HCT116 (cell line): ENCODE measurements at regions not wholly inside any gene's neighbourhood (a gene's known extent, or its start where the extent isn't known, plus 50 kb on each side); places are given as distances from the start of the nearest gene placed in this dataset.

Source experiments
- ATAC-seq: fragments of 200-7000 bp; cut with Tn5 transposase; 2 replicates; pipeline ENCODE4 v1.9.1; 2020; ENCODE audit warnings: mild to moderate bottlenecking, moderate library complexity
- BruUV-seq: library from RNA; stranded (reverse); fragments of 400-500 nt; replicated peaks from 2 replicates; lab custom pipeline; 2021; lab: Mats Ljungman, UMichigan
- CTCF ChIA-PET: fragments of 300-600 bp; sonication (Branson Sonifier 250); formaldehyde crosslinking; loops from one replicate; lab custom pipeline; 2021; ENCODE audit warnings: antibody characterized with exemption; lab: Charles Lee
- POLR2A ChIA-PET: fragments of 300-600, 350-600 bp; sonication (Branson Sonifier 250); formaldehyde crosslinking; loops from one replicate; lab custom pipeline; 2021; ENCODE audit warnings: antibody characterized with exemption; lab: Charles Lee
- RAD21 ChIA-PET, 2 experiments: fragments of 300-600 bp; sonication (Branson Sonifier 250); formaldehyde crosslinking; loops; one replicate each; lab custom pipeline; 2023; ENCODE audit warnings: low total read pairs in 2 of 2; ENCODE audit not compliant: uncharacterized antibody in 2 of 2, unreplicated experiment in 2 of 2, low non-redundant PET in 1 of 2; lab: Charles Lee
- DNase-seq: peaks from one replicate; pipeline ENCODE4 v3.0.0-alpha.2; 2010; ENCODE audit warnings: low read depth, low spot score
- H2AFZ ChIP-seq: fragments of 200-600 bp; shearing (Covaris generic), sonication (generic); 2 replicates; pipeline ENCODE4 v1.6.1; 2017; ENCODE audit warnings: low read depth, mixed run types, mixed read lengths, antibody characterized with exemption, low read length; ENCODE audit not compliant: poor library complexity, severe bottlenecking
- H3K27ac ChIP-seq: 2 replicates; pipeline ENCODE4 v1.5.1; 2012; ENCODE audit warnings: low read depth, low read length
- H3K27me3 ChIP-seq: fragments of 200-600 bp; sonication (generic); 2 replicates; pipeline ENCODE4 v1.6.1; 2016; ENCODE audit warnings: mixed run types, low read length, mixed read lengths; ENCODE audit not compliant: insufficient read depth
- H3K36me3 ChIP-seq, 2 experiments: fragments of 200-500 bp in 1 of 2; fragments of 200-600 bp in 1 of 2; sonication (Bioruptor generic) in 1 of 2; sonication (generic) in 1 of 2; 2 replicates each; pipeline versions ENCODE4 v1.5.1 to v1.6.1; 2014 to 2016; ENCODE audit warnings: low read length in 2 of 2, inconsistent platforms in 1 of 2, mixed read lengths in 1 of 2, mixed run types in 1 of 2; ENCODE audit not compliant: insufficient read depth in 2 of 2, control insufficient read depth in 1 of 2
- H3K4me1 ChIP-seq, 2 experiments: fragments of 200-600 bp in 1 of 2; sonication (generic) in 1 of 2; 2 replicates each; pipeline versions ENCODE4 v1.5.1 to v1.6.1; 2012 to 2017; ENCODE audit warnings: low read length in 2 of 2, inconsistent platforms in 1 of 2, mild to moderate bottlenecking in 1 of 2, mixed read lengths in 1 of 2, mixed run types in 1 of 2, moderate library complexity in 1 of 2; ENCODE audit not compliant: insufficient read depth in 2 of 2, control insufficient read depth in 1 of 2
- H3K4me2 ChIP-seq: fragments of 200-600 bp; sonication (generic); 2 replicates; pipeline ENCODE4 v1.6.1; 2017; ENCODE audit warnings: mixed run types, low read length, mixed read lengths
- H3K4me3 ChIP-seq, 2 experiments: fragments of 200-600 bp in 1 of 2; sonication (generic) in 1 of 2; replicated peaks in 1 of 2; 2 replicates each; pipeline ENCODE4 v1.5.1; 2011 to 2016; ENCODE audit warnings: low read length in 2 of 2, control low read depth in 1 of 2, low read depth in 1 of 2, mild to moderate bottlenecking in 1 of 2, mixed read lengths in 1 of 2, mixed run types in 1 of 2
- H3K79me2 ChIP-seq: fragments of 200-600 bp; sonication (generic); 2 replicates; pipeline ENCODE4 v1.6.1; 2017; ENCODE audit warnings: mild to moderate bottlenecking, mixed run types, low read length, moderate library complexity, mixed read lengths; ENCODE audit not compliant: insufficient read depth
- H3K9ac ChIP-seq: fragments of 200-600 bp; sonication (generic); 2 replicates; pipeline ENCODE4 v1.6.1; 2016; ENCODE audit warnings: low read length, mixed read lengths
- H3K9me2 ChIP-seq: fragments of 200-600 bp; sonication (generic), shearing (Covaris generic); 2 replicates; pipeline ENCODE4 v1.6.1; 2017; ENCODE audit warnings: mixed run types, mild to moderate bottlenecking, moderate library complexity; ENCODE audit not compliant: insufficient read depth
- H3K9me3 ChIP-seq, 2 experiments: fragments of 200-500 bp in 1 of 2; fragments of 200-600 bp in 1 of 2; sonication (Bioruptor generic) in 1 of 2; sonication (generic) in 1 of 2; 2 replicates each; pipeline ENCODE4 v1.6.1; 2014 to 2017; ENCODE audit warnings: low read length in 2 of 2, mixed read lengths in 2 of 2, inconsistent platforms in 1 of 2, low read depth in 1 of 2, mild to moderate bottlenecking in 1 of 2, mixed run types in 1 of 2, moderate library complexity in 1 of 2; ENCODE audit not compliant: control insufficient read depth in 1 of 2, insufficient read depth in 1 of 2
- H4K20me1 ChIP-seq: fragments of 200-600 bp; sonication (generic), shearing (Covaris generic); 2 replicates; pipeline ENCODE4 v1.6.1; 2017; ENCODE audit warnings: mixed run types, mild to moderate bottlenecking, moderate library complexity; ENCODE audit not compliant: insufficient read depth
- ATF3 ChIP-seq: IDR thresholded peaks from 2 replicates; pipeline ENCODE4 v1.6.1; 2012
- CBX3 ChIP-seq: IDR thresholded peaks from 2 replicates; pipeline ENCODE4 v1.6.1; 2012; ENCODE audit warnings: low read depth
- CEBPB ChIP-seq: IDR thresholded peaks from 2 replicates; pipeline ENCODE4 v1.6.1; 2012; ENCODE audit warnings: low read depth
- EGR1 ChIP-seq: IDR thresholded peaks from 2 replicates; pipeline ENCODE4 v1.6.1; 2012; ENCODE audit warnings: low read depth
- ELF1 ChIP-seq: IDR thresholded peaks from 2 replicates; pipeline ENCODE4 v1.6.1; 2012; ENCODE audit warnings: low read depth, borderline replicate concordance
- EZH2 ChIP-seq: fragments of 200-600 bp; sonication (generic); IDR thresholded peaks from 2 replicates; pipeline ENCODE4 v1.6.1; 2017; ENCODE audit warnings: antibody characterized with exemption, mixed run types
- EZH2phosphoT487 ChIP-seq: fragments of 200-600 bp; IDR thresholded peaks from 2 replicates; pipeline ENCODE4 v1.6.1; 2018; ENCODE audit warnings: antibody characterized with exemption, borderline replicate concordance
- FOSL1 ChIP-seq: IDR thresholded peaks from 2 replicates; pipeline ENCODE4 v1.6.1; 2012; ENCODE audit warnings: low read depth
- MAX ChIP-seq: IDR thresholded peaks from 2 replicates; pipeline ENCODE4 v1.6.1; 2012
- POLR2A ChIP-seq: IDR thresholded peaks from 2 replicates; pipeline ENCODE4 v1.7.0; 2011; ENCODE audit warnings: borderline replicate concordance; ENCODE audit not compliant: insufficient read depth, insufficient read length; ENCODE audit errors: extremely low read depth
- POLR2AphosphoS5 ChIP-seq: IDR thresholded peaks from 2 replicates; pipeline ENCODE4 v1.6.1; 2011; ENCODE audit warnings: mild to moderate bottlenecking, low read depth, low read length, moderate library complexity
- REST ChIP-seq: IDR thresholded peaks from 2 replicates; pipeline ENCODE4 v1.6.1; 2012; ENCODE audit warnings: low read depth
- SIN3A ChIP-seq: IDR thresholded peaks from 2 replicates; pipeline ENCODE4 v1.6.1; 2012; ENCODE audit warnings: low read depth
- SP1 ChIP-seq: IDR thresholded peaks from 2 replicates; pipeline ENCODE4 v1.6.1; 2012; ENCODE audit warnings: low read depth
- TCF7L2 ChIP-seq: IDR thresholded peaks from 2 replicates; pipeline ENCODE4 v1.7.0; 2011; ENCODE audit warnings: borderline replicate concordance, inconsistent platforms; ENCODE audit not compliant: insufficient read depth, insufficient read length; ENCODE audit errors: extremely low read depth
- ZFX ChIP-seq: fragments of 450-650 bp; IDR thresholded peaks from 2 replicates; pipeline ENCODE4 v1.6.1; 2017
- ZNF274 ChIP-seq: fragments of 200-500 bp; sonication (Bioruptor generic); IDR thresholded peaks from 2 replicates; pipeline ENCODE4 v1.6.1; 2014; ENCODE audit warnings: mild to moderate bottlenecking, low read depth, low read length, inconsistent platforms
- intact Hi-C: fragments of 100-400 bp; cut with micrococcal nuclease; formaldehyde crosslinking; loops from 2 replicates; pipeline ENCODE4 v1.10.0; 2022
- TF ChIP-seq, protein P1 (sequence below), 3 experiments: fragments of 200-600 bp in 1 of 3; sonication (generic) in 1 of 3; IDR thresholded peaks in 2 of 3; conservative IDR thresholded peaks in 1 of 3; 2 replicates each; pipeline ENCODE4 v1.5.1; 2012 to 2017; ENCODE audit warnings: low read depth in 2 of 3, low read length in 2 of 3, antibody characterized with exemption in 1 of 3, borderline replicate concordance in 1 of 3, control low read depth in 1 of 3, mild to moderate bottlenecking in 1 of 3, mixed read lengths in 1 of 3, mixed run types in 1 of 3, moderate library complexity in 1 of 3; ENCODE audit not compliant: insufficient read depth in 1 of 3

DNA sequence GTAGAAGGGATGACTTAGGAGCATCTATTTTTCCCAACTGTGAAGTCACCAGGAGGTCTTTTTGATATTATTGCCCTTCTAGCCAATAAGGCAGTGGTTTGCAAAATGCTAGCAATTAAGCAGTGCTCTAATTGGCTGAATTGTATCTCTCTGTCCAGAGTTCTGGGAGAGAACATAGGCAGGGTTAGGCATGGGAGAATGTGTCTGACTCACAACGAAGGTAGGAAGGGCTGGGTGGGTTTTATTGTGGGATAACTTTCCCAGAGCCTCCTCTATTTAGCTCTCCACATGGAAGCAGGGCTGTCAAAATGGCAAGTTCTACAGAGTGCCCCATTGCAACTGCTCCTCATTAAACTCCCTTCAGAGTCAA is 415.9 kb upstream of the CADM1 start:
- CTCF ChIA-PET: no interaction called here
- POLR2A ChIA-PET: no interaction called here

More for the DNA sequence above, 415.9 kb upstream of the CADM1 start:
- no peak overlapping the region for H3K4me3 ChIP-seq
- no peaks in the 10 kb centered on the region for H4K20me1 ChIP-seq
- H3K9me3 ChIP-seq: no peaks in the 10 kb centered on the region; a peak in 1 of 4 replicates
- H3K79me2 ChIP-seq: no peaks in the 10 kb centered on the region
- no peak for ATAC-seq
- H3K27ac ChIP-seq: no peak overlapping the region
- DNase-seq: no peak
- intact Hi-C loops: no loop called here
- no peak overlapping the region for H3K9ac ChIP-seq
- H3K27me3 ChIP-seq: no peaks in the 10 kb centered on the region
- TF ChIP-seq EZH2phosphoT487 (no peak), CBX3 (no peak), POLR2AphosphoS5 (no peak), ATF3 (no peak), REST (no peak), EGR1 (no peak), POLR2A (no peak), MAX (no peak), SIN3A (no peak), EZH2 (no peak), ZNF274 (no peak), ELF1 (no peak), ZFX (no peak), FOSL1 (no peak), CEBPB (no peak), TCF7L2 (no peak), SP1 (no peak)
- TF ChIP-seq, protein P1, sequence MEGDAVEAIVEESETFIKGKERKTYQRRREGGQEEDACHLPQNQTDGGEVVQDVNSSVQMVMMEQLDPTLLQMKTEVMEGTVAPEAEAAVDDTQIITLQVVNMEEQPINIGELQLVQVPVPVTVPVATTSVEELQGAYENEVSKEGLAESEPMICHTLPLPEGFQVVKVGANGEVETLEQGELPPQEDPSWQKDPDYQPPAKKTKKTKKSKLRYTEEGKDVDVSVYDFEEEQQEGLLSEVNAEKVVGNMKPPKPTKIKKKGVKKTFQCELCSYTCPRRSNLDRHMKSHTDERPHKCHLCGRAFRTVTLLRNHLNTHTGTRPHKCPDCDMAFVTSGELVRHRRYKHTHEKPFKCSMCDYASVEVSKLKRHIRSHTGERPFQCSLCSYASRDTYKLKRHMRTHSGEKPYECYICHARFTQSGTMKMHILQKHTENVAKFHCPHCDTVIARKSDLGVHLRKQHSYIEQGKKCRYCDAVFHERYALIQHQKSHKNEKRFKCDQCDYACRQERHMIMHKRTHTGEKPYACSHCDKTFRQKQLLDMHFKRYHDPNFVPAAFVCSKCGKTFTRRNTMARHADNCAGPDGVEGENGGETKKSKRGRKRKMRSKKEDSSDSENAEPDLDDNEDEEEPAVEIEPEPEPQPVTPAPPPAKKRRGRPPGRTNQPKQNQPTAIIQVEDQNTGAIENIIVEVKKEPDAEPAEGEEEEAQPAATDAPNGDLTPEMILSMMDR (IDR thresholded peaks at IDR 0.05 in 2 of 3, conservative IDR thresholded peaks at IDR 0.05 in 1 of 3; ENCODE audit: borderline replicate concordance in 1 of 3, insufficient read depth in 1 of 3, low read depth in 2 of 3, low read length in 2 of 3): no peak
- H3K4me2 ChIP-seq: no peak overlapping the region
- no peaks in the 10 kb centered on the region for H3K4me1 ChIP-seq
- no peaks in the 10 kb centered on the region for H3K9me2 ChIP-seq
- no peak overlapping the region for H2AFZ ChIP-seq
- H3K36me3 ChIP-seq: no peaks in the 10 kb centered on the region
- no TSS peak for BruUV-seq
- RAD21 ChIA-PET: no interaction called here
